ENCODE measurements at regions not wholly inside any gene's neighbourhood (a gene's known extent, or its start where the extent isn't known, plus 50 kb on each side); places are given as distances from the start of the nearest gene placed in this dataset.

DNA sequence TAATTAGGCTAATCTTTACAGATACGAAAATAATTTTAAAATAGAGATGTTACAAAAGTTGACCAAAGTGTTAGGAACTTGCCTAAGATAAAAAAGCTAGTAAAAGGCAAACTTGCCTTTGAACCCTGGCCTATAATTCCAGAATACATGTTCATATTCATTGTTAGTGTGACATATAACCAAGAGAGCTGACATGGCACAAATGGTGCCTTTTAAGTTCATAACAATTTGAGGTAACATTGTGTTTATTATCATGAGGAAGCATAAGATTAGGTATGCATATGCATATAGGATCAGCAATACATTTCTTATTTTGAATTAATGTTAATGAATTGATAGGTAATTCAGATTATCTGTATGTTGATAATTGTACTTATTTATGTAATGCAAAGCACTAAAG is 1537.9 kb upstream of the PRR20A start:
- TF ChIP-seq ZFP3 (CRISPR knock-in tag; IDR thresholded peaks at IDR 0.05) (no peak), ZNF8 (CRISPR knock-in tag; IDR thresholded peaks at IDR 0.05) (no peak), TCF4 (CRISPR knock-in tag; IDR thresholded peaks at IDR 0.05; ENCODE audit: borderline replicate concordance) (no peak), SNAI2 (CRISPR knock-in tag; IDR thresholded peaks at IDR 0.05) (no peak), BACH2 (CRISPR knock-in tag; IDR thresholded peaks at IDR 0.05; ENCODE audit: borderline replicate concordance) (no peak), ESRRG (CRISPR knock-in tag; IDR thresholded peaks at IDR 0.05) (no peak), ZC3H10 (CRISPR knock-in tag; IDR thresholded peaks at IDR 0.05) (no peak), ZFP30 (CRISPR knock-in tag; IDR thresholded peaks at IDR 0.05) (no peak)
- TF ChIP-seq, protein P1, sequence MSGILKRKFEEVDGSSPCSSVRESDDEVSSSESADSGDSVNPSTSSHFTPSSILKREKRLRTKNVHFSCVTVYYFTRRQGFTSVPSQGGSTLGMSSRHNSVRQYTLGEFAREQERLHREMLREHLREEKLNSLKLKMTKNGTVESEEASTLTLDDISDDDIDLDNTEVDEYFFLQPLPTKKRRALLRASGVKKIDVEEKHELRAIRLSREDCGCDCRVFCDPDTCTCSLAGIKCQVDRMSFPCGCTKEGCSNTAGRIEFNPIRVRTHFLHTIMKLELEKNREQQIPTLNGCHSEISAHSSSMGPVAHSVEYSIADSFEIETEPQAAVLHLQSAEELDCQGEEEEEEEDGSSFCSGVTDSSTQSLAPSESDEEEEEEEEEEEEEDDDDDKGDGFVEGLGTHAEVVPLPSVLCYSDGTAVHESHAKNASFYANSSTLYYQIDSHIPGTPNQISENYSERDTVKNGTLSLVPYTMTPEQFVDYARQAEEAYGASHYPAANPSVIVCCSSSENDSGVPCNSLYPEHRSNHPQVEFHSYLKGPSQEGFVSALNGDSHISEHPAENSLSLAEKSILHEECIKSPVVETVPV (CRISPR knock-in tag; IDR thresholded peaks at IDR 0.05): no peak
- TF ChIP-seq, protein P2, sequence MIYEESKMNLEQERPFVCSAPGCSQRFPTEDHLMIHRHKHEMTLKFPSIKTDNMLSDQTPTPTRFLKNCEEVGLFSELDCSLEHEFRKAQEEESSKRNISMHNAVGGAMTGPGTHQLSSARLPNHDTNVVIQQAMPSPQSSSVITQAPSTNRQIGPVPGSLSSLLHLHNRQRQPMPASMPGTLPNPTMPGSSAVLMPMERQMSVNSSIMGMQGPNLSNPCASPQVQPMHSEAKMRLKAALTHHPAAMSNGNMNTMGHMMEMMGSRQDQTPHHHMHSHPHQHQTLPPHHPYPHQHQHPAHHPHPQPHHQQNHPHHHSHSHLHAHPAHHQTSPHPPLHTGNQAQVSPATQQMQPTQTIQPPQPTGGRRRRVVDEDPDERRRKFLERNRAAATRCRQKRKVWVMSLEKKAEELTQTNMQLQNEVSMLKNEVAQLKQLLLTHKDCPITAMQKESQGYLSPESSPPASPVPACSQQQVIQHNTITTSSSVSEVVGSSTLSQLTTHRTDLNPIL (CRISPR knock-in tag; IDR thresholded peaks at IDR 0.05; ENCODE audit: low read depth): no peak
- TF ChIP-seq, protein P3, sequence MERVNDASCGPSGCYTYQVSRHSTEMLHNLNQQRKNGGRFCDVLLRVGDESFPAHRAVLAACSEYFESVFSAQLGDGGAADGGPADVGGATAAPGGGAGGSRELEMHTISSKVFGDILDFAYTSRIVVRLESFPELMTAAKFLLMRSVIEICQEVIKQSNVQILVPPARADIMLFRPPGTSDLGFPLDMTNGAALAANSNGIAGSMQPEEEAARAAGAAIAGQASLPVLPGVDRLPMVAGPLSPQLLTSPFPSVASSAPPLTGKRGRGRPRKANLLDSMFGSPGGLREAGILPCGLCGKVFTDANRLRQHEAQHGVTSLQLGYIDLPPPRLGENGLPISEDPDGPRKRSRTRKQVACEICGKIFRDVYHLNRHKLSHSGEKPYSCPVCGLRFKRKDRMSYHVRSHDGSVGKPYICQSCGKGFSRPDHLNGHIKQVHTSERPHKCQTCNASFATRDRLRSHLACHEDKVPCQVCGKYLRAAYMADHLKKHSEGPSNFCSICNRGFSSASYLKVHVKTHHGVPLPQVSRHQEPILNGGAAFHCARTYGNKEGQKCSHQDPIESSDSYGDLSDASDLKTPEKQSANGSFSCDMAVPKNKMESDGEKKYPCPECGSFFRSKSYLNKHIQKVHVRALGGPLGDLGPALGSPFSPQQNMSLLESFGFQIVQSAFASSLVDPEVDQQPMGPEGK (CRISPR knock-in tag; IDR thresholded peaks at IDR 0.05; ENCODE audit: borderline replicate concordance): no peak
